HG02885 (cell line): ENCODE measurements at regions not wholly inside any gene's neighbourhood (a gene's known extent, or its start where the extent isn't known, plus 50 kb on each side); places are given as distances from the start of the nearest gene placed in this dataset.
"Not testable (repeated sequence)": the region's sequence is repeated elsewhere in the genome, so short reads cannot be mapped to it uniquely, and the experiment has no call there.

Experiments
- ATAC-seq: cut with Tn5 transposase; IDR thresholded peaks from one replicate; pipeline ENCODE4 v1.9.1; 2021; ENCODE audit warnings: mild to moderate bottlenecking; ENCODE audit not compliant: unreplicated experiment, poor library complexity

DNA sequence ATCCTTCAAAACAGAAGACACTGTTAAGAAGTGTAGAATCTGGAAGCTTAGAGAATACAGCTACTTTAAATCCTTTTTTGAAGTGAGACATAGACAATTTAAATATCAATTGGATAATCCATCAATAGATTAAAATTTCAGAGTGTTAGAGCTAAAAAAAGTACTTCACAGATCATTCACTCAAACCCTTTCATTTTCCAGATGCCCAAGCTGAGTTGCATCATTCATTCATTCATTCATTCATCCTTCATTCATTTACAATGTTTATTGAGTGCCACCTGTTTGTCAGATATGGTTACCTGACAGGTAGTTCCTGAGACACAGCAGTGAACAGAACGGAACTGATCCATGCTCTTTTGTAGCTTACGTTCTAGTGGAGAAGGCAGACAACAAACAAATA, 290.7 kb upstream of the MTPN start:
- no peak for ATAC-seq

DNA sequence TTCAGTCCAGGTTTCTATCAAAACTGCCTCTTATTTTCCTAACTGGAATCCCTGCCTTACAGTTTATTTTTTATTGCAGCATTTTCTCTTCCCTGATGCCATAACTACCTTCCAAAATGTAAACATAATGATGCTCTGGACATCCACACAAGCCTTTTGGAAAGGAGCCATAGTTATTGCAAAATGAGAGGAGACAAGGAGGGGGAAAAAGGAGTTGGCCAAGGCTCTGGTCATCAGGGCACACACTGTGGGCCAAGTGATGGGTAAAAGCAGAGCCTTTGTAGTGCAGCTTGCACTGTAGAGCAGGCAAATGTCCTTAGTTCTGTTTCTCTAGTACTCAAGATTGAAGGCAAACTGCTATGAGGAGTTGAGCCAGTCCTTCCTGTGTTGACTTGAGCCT, 289.3 kb upstream of the MTPN start:
- ATAC-seq = no peak

DNA sequence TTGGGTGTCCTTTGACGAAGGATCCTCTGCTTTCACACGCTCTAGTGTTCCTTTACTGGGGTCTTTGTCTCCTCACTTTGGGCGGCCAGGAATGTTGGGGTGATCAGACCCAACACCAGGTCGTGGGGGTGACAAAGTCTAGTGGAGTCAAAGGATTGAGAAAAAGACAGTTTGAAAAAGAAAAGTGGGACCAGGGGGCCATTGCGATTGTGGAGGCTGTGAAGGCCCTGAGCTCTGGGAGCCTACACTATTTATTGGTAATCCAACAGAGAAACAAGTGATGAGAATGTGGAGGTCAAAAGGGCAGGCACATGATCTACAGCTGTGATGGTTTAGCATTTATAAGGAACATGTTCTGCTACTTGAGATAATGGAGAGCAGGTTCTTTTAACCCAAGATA, 287.1 kb upstream of the MTPN start:
- not testable (repeated sequence) for ATAC-seq

DNA sequence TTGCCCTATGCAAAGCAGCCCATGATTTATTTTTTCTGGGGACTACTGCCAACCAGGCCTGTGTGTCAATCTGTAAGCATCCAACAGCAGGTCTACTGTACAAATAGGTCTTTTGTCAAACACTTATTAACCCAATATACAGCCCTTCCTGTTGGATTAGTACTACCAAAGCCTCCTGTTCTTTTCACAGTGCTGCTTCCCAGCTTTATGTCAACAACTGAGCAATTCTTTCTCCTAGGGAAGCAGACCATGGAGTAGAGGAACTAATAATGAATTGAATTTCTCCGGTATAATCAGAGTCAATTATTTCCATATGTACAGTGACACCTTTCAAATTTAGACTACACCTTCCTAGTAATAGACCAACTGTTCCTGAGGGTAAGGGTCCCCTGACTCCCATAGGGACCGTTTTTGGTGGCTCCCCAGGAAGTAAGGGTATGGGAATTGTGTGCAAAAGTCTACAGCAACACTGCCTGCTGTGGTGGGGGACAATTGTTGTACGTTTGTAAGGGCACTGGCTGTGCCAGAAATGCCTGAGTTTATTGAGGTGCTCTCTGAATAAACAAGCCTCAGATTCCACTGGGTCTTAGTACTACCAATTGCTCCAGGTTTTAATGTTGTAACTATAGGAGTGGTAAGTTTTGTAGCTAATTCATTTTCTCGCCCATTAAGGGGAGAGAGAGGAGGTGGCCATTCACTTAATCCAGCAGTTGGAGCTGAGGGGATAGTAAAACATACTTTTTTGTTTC, 286.1 kb upstream of the MTPN start:
- ATAC-seq = not testable (repeated sequence)

DNA sequence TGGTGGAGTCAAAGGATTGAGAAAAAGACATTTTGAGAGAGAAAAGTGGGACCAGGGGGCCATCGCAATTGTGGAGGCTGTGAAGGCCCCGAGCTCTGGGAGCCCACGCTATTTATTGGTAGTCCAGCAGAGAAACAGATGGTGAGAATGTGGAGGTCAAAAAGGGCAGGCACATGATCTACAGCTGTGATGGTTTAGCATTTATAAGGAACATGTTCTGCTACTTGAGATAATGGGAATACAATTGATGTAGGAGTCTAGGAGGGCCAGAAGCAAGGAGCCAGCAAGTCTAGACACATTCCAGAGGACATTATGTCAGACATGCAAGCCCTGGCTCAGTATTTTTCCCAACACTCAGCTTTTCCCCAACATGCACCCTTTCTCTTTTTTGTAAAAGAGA, 283.4 kb upstream of the MTPN start:
- not testable (repeated sequence) for ATAC-seq

DNA sequence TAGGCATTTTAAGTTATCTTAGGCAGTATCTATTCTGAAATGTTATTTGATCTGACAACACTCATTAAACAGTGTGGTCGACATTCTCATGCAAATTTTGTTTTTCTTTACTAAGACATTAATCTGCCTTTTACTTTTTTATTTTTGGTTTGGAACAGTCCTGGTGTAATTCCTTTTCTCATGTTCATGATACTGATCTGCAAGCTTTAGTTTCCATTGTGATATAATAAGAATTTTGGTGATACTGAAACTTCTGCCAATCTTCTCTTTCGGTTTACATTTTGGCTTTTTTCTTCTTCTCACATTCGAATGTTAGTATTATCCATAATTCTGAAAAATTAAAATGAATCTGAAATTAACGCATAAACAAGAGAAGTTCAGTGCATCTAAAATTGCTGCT, 281.9 kb upstream of the MTPN start:
- no peak for ATAC-seq

DNA sequence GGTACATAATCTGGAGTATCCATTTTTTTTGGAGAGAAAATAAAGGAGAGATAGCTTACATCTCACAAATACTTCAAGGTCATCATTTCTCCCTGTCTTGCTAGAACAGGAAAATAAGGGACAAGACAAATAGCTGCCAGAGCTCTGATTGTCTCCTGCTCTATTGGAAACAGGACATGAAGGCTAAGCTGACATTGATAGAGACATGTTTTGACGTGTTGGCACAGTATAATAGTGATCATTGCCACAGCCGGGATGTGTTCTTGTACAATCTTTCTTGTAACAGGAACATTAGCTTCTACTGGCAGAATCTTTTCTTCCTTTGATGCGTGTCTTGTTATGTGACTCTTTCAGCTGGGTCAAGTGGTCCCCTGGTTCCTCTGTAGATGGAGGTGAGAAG, 279.3 kb upstream of the MTPN start:
- no peak for ATAC-seq

DNA sequence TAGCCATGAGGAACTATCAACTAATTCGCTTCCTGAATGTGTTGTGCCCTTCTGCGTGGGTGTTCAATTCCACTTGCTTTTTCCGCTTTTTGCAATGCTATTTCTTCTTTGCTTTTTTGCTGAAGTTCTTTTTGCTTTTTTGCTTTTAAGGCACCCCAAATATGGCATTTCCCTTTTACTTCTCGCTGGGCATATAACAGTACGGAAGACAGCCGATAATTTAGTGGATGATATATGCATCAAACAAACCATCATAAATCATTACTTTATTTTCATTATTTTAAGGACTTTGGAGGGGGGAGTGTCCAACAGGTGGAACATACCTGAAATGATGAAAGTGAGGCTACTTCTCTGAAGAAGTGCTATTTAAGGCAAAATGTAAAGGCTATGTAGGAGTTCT, 277.0 kb upstream of the MTPN start:
- ATAC-seq = no peak

DNA sequence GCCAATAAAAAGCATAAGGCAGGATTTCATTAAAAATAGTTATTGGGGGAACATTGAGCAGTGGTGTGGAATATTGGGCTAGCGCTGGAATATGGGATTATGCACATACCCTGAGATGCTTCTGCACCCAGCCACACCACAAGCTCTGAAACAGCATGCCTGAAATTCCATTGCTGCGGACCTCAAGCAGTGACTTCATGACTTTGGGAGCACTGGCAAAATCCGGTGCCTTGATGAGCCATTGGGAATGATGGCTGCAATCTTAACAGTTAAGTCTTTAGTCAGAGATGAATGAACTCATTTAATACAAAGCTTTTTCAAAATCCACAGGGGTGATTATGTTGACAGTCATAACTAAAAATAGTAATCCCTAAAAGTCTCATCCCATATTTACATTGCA, 274.7 kb upstream of the MTPN start:
- ATAC-seq = no peak

DNA sequence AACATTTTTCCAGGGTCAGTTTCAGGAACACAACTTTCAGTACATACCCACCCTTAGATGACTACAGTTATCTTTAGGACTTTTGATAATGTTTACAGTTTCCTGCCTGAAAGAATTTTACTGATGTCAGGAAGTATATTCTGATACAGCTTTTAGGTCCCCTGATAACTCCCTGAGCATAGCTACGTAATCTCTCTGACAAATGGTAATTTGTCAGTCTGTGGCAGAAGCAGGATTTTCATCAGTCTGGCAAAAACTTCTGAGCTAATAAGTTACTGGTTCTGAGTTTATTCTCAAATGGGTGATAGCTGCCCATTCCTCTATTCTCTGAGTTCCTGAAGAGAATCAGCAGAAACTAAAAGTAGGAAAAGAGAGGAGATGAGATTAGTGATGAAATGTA, 270.1 kb upstream of the MTPN start:
- ATAC-seq = no peak

DNA sequence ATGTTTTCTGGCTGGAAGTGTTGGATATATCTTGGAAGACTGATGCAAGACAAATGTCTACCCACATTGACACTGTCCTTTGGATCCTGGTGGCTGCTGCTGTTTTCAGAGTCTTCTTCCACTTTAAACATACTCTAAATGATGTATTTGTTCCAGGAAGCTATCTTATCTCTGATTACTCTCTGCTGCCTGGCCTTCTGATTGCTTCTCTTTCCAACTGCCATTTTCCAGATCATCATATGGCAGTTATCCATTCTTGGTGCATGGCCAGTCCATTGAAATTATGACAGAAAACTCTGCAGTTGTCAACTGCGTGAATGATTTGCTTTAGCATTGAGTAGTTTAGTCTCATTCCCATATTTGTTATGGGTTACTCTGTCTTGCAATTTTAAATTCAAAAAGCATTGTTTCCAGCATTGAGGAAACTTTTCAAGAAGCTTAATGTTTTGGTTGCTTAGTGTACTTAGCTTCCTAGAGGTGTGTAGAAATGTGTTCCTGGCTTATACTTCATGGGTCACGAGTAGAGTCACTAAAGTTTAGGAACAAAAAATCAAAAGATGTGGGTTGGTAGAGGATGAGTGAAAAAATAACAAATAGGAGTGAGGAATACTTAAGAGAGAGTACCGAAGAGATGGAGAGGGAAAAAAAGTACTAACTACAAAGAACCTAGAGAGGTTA, 268.3 kb upstream of the MTPN start:
- ATAC-seq = no peak

DNA sequence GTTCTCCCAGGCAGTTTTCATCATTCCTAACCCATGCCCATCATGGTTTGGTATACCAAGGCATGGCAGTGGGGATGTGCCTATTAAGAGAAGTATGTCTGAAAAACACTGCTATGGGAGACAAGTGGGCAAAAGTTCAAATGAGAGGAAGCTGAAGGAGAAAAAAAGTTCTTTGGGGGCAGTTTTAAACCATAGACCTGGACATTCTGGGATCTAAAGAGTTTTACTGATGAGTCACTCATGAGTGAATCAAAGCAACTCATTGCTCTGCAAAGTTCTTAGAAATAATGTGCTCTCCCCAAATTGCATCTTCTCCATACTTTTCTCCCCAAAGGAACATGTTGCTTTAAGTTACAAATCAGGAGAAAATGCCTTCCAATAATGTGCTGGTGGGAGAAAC, 256.9 kb upstream of the MTPN start:
- no peak for ATAC-seq

DNA sequence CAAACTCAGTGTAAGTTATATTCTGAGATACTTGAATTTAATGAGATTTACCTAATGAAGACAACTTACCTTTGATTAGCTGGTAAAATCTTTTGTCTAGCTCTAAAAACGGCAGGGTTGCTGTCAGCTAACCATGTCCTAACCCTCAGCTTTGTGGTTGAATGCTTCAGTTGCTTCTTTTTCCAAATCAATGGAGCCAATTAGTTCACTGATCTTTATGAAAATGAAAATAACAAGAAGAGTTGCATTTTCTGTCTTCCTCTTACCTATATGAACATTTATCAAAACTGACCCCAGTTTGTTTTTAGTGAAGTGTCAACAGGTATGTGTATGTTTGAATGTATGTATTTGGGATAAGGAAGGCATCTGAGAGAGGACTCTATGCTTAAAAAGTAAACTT, 253.1 kb upstream of the MTPN start:
- no peak for ATAC-seq

DNA sequence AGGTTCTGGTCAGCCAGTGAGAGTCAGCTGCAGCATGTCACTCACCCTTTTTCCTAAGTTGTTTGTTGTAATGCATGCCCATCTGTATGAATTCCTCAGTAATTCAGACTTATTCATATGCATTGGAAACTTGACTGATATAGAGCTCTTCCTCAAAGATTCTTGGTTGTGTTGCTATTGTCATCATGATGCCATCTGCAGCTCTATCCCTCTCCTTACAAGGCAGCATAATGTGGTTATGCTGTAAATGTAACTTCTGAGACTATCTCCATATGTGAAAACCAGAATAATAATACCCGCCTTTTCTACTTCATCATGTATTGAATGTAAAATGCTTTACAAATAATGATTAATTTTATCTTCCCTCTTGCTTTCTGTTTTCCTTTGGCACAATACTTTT, 252.6 kb upstream of the MTPN start:
- ATAC-seq = no peak

DNA sequence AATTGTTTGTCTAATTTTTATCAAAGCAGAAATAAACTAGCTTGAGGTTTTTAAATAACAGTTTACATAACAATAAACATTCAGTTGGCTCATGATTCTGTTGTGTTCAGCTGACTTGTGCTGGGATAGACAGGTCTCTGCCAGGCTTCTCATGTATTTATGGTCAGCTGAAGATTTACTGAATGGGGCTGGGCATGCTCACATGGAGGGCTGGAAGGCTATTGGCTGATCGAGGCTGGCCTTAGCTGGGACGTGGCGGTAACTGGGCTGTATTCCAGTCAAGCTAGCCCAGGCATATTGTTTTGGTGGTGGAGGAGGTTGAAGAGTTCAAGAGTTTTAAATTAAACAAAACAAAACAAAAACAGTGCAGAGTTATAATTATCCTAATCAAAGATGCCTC, 251.0 kb upstream of the MTPN start:
- ATAC-seq = no peak

DNA sequence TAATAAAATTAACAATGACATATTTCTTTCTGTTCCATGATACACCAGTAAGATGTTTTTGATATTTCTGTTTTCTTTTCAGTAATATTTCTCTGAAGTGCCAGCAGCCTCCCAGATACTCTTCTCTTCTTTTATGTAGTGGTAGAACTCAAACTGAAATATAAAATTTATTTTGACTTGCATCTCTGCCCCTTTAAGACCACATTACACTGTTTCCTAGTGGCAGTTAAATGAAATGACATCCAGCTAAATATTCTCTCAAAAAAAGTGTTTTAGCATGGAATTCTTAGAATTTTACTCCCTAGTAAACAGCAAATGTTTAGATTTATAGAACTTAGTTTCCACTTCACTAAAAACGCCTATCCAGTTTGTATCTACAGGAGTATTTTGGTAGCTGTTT, 237.2 kb upstream of the MTPN start:
- ATAC-seq = no peak

DNA sequence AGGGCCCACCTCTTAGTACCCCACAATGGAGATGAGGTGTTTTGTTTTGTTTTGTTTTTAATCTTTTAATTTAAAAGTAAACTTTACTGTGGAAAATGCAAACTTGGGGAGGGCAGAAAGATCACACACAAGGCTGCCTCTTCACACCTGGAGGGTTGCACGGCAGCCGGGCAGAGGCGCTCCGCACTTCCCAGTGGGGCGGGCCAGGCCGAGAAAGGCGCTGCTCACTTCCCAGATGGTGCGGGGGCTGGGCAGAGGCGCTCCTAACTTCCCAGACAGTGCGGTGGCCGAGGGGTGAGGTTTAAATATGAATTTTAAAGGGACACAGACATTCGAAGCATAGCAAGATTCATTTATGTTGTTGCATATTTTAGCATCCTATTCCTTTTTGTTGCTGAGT, 235.9 kb upstream of the MTPN start:
- no peak for ATAC-seq

DNA sequence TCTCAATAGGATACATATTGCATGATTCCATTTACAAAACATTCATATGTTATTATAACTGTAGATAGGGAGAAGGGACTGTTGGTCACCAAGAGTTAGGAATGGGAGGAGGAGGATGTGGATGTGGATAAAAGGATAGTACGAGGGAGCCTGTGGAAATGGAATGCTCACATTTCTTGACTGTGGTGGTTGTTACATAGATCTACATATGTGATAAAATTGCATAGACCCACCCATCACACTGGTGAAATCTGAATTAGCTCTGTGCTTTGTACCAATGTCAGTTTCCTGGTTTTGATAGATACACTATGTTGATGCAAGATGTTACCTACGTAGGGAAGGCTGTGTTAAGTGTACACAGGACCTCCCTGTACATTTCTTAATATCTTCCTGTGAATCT, 233.5 kb upstream of the MTPN start:
- ATAC-seq = no peak

DNA sequence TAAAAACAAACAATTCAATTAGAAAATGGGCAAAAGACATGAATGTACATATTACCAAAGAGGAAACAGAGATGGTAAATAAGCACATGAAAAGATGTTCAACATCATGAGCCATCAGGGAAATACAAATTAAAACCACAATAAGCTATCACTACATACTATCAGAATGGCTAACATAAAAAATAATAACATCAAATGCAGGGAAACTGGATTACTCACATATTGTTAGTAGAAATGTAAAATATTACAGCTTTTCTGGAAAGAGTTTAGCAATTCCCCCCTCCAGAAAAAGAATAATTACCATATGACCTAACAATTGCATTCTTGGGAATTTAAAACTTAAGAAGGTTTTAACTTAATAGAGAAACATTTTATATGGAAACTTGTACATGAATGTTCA, 232.9 kb upstream of the MTPN start:
- no peak for ATAC-seq

DNA sequence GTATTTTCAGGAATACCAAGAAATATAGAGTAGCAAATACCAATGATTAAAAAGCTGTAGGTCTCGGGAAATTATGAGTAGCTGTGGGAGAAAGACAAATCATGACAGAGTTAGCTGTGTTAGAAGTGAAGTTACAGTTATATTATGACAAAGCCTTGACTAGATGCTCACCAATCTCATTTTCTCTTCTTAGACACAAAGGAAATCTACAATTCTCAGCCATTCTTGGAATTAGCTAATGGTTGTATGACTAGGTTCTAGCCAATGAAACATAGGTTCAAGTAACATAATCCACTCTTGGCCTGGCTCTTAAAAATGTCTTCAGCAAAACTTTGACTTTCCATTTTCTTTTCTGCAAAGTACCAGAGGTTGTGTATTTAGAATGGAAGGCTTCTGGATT, 228.8 kb upstream of the MTPN start:
- ATAC-seq = no peak

DNA sequence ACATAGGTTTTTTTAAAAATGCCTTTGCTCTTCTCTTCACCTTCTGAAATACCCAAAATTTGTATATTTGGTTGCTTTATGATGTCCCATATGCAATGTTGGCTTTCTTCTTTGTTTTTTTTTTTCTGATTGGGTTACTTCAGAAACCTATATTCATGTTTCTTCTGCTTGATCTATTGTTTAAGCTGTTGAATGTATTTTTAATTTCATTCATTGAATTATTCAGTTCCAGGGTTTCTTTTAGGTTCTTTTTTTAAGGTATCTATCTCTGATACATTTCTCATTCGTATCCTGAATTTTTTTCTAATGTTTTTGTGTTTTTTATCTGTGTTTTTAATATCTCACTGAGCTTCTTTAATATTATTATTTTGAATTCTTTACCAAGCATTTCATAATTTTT, 221.0 kb upstream of the MTPN start:
- no peak for ATAC-seq

DNA sequence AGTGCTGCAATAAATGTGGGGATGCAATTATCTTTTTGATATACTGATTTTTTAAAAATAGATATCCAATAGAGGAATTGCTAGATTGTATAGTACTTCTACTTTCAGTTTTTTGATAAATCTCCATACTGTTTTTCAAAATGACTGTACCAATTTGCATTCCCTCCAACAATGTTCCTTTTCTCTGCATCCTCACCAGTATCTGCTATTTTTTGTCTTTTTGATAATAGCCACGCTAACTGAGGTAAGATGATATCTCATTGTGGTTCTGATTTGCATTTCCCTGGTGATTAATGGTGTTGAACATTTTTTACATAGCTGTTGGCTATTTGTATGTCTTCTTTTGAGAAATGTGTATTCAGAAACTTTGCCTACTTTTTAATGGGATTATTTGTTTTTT, 217.7 kb upstream of the MTPN start:
- no peak for ATAC-seq
